ENCODE measurements at regions not wholly inside any gene's neighbourhood (a gene's known extent, or its start where the extent isn't known, plus 50 kb on each side); places are given as distances from the start of the nearest gene placed in this dataset.
"Not testable (repeated sequence)": the region's sequence is repeated elsewhere in the genome, so short reads cannot be mapped to it uniquely, and the experiment has no call there.

- DNase-seq, result no peak
- in situ Hi-C loops (cut with HindIII; ENCODE audit: low pct_ligation_motif_present, low pct_unique_long_range_greater_than_20kb, low sequenced_read_pairs), result no loop called here
These were observed 664.7 kb upstream of the FBXO33 start for GRCh38 chr14:40096968-40097367.

DNA sequence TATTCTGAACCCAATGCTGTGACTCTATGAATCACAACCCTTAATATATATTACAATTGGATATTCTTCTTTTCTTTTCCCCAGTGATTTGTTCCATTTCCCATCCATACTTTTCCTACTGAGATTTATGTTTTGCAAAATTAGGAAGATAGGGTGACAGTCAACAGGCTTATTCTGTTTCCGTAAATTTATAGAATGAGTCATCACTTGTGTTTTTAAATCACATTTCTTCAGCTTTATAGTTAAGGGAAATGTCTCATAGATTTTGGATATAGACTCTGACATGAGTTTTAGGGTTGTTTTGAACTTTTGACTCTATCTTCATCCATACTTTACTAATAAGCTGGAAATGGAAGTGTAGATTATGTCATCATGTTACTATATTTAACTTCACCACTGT lies 661.6 kb upstream of the FBXO33 start:
- no peak for DNase-seq
- in situ Hi-C loops (cut with HindIII; ENCODE audit: low pct_ligation_motif_present, low pct_unique_long_range_greater_than_20kb, low sequenced_read_pairs), result no loop called here

GRCh38 chr14:40074169-40074568 lies 641.9 kb upstream of the FBXO33 start:
- no peak for DNase-seq
- in situ Hi-C loops (cut with HindIII; ENCODE audit: low pct_ligation_motif_present, low pct_unique_long_range_greater_than_20kb, low sequenced_read_pairs), result no loop called here

DNA sequence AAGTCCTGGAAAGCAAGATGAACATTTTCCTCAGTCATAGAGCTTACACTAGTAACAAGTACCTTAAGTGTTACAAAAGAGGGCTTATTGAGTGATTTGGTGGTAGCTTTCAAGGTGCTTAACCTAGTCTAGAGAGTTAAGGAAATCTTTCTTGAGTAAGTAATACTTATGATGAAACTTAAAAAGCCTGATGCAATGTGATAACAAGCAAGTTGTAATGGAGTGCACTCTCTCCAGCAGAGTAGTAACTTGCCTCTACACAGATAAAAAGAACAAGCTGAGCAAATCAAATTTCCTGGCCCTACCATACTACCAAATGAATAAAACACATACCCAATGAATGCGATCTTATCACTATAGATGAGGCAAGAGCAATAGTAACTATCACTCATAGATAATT lies 639.9 kb upstream of the FBXO33 start:
- no peak for DNase-seq

DNA sequence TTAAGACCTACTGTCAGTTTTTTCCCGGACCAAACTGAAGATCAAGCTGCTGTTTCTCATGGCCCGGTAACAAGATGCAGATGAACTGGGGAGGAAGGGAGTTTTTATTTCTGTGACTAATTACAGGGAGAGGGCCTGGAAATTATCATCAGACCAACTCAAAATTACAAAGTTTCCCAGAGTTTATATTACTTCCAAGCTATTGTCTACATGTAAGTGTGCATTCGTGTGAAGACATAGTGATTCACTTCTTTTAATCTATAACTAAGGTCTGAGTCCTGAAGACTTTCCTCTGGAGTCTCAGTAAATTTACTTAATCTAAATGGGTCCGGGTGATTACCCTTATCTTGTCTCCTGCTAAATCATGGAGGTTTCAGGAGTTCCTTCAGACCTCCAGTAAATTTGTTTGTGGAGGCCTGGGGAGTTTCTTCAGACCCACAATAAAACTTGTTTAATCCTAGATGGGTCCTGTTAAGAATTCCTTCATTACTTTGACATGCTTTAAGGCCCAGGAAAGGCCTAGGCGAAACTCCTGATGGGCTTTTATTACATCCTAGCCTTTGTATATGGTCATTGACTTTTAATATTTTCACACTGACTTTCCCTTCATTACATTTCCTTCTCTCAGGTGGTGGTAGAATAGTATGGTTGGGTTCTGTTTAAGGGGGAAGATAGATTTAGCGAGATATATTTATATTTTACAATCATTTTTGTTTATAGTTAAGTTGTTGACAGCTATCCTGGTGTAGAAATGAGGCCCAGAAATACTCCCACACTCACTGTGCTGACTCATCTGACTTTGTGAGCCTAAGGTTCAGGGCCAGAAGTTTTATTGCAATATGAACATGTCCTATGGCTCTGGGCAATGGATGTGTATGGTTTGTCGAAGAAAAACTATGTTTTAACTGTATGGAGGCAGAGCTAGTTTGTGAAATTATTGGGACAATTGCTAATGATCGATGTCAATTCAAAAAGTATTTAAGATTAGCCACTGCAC lies 627.0 kb upstream of the FBXO33 start:
- in situ Hi-C loops (cut with HindIII; ENCODE audit: low pct_ligation_motif_present, low pct_unique_long_range_greater_than_20kb, low sequenced_read_pairs), result no loop called here
- DNase-seq, result peak; percentile 3

More for the DNA sequence above, 639.9 kb upstream of the FBXO33 start:
- in situ Hi-C loops (cut with HindIII; ENCODE audit: low pct_ligation_motif_present, low pct_unique_long_range_greater_than_20kb, low sequenced_read_pairs), result no loop called here

DNA sequence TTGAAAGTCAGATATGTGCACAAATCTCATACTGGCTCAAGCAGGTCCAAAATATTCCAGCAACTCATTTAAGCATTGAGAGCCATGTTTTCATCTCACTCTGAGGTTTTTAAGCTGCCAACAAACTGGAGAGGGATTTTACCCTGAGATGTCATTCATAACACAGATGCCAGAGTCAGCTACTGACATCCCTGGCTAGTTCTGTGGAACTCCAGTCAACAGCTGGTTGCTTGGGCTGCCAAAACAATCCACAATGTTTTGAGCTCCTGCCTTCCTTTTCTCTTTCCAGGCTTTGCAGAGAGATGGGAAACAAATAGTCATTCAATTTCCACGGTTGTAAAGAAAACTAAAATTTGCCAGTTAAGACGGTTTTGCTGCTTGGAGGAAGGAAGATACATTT lies 621.2 kb upstream of the FBXO33 start:
- in situ Hi-C loops (cut with HindIII; ENCODE audit: low pct_ligation_motif_present, low pct_unique_long_range_greater_than_20kb, low sequenced_read_pairs), result no loop called here

DNA sequence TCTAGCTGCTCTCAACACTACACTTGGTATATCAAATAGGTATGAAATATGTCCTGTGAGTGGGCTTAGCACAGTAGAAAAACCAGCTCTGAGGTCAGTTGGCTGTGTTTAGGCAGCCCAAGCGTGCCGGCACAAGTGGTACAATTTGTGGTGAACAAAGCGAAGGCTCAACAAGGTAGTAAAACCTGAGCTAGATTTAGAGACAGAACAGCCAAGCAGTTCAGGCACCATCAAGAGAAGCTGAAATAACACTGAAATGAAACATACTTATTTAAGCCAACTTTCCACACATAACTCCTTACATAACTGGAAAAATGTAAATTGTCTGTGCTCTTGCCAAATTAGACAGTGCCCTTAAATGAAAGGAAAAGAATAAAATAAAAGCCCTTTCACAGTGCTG lies 596.8 kb upstream of the FBXO33 start:
- in situ Hi-C loops (cut with HindIII; ENCODE audit: low pct_ligation_motif_present, low pct_unique_long_range_greater_than_20kb, low sequenced_read_pairs), result no loop called here
- DNase-seq, result no peak

More for the DNA sequence above, 621.2 kb upstream of the FBXO33 start:
- no peak for DNase-seq

- no peak for DNase-seq
- in situ Hi-C loops (cut with HindIII; ENCODE audit: low pct_ligation_motif_present, low pct_unique_long_range_greater_than_20kb, low sequenced_read_pairs), result no loop called here
These were observed 592.9 kb upstream of the FBXO33 start for GRCh38 chr14:40025101-40025500.

DNA sequence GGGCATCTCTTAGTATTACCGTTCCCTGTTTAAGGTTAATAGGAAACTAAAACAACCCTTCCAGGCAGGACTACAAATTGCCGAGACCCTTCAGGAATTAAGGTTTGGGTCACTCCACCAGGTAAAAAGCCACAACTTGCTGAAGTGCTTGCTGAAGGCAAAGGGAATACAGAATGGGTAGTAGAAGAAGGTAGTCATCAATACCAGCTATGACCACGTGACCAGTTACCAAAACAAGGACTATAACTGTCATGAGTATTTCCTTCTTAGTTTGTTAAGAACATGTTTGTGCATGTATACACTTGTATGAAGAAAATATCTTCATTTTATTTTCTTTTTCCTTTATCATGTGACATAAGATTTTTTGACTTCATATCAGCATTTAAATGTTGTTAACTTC lies 578.7 kb upstream of the FBXO33 start:
- DNase-seq, result no peak
- in situ Hi-C loops (cut with HindIII; ENCODE audit: low pct_ligation_motif_present, low pct_unique_long_range_greater_than_20kb, low sequenced_read_pairs), result no loop called here

GRCh38 chr14:40009771-40010170 lies 577.5 kb upstream of the FBXO33 start:
- no peak for DNase-seq
- in situ Hi-C loops (cut with HindIII; ENCODE audit: low pct_ligation_motif_present, low pct_unique_long_range_greater_than_20kb, low sequenced_read_pairs), result no loop called here

DNA sequence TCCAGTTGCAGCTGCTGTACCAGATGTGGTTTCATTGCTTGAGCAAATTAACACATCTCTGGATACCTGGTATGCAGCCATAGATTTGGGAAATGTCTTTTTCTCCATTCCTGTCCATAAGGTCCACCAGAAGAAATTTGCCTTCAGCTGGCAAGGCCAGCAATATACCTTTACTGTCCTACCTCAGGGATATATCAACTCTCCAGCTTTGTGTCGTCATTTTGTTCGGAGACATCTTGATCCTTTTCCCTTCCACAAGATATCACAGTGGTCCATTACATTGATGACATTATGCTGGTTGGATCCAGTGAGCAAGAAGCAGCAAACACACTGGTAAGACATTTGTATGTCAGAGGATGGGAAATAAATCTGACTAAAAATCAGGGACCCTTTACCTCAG lies 576.1 kb upstream of the FBXO33 start:
- in situ Hi-C loops (cut with HindIII; ENCODE audit: low pct_ligation_motif_present, low pct_unique_long_range_greater_than_20kb, low sequenced_read_pairs); DNase-seq: not testable (repeated sequence)

- DNase-seq, result peak; percentile 38
These were observed 572.8 kb upstream of the FBXO33 start for GRCh38 chr14:40004871-40005500.

DNA sequence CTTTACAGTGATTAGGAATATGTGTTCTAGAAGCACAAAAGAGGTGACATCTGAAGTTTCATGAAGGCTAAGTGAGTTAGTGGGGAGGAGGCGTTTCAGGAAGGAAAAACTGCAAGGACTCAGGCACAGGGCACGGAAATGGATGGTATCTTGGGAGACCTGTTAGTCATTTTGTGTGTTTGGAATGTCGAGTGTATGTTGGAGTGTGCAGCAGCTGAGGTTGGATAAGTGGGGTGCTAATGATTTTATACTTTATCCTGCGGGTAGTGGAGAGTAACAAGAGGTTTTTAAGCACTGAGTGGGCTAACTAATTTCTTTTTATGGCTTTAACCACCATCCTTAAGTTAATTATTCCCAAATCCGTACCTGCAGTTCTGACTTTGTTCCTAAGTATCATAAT lies 571.5 kb upstream of the FBXO33 start:
- in situ Hi-C loops (cut with HindIII; ENCODE audit: low pct_ligation_motif_present, low pct_unique_long_range_greater_than_20kb, low sequenced_read_pairs), result no loop called here

More at GRCh38 chr14:40004871-40005500, 572.8 kb upstream of the FBXO33 start:
- in situ Hi-C loops (cut with HindIII; ENCODE audit: low pct_ligation_motif_present, low pct_unique_long_range_greater_than_20kb, low sequenced_read_pairs), result no loop called here

GRCh38 chr14:39998854-39999253 lies 566.6 kb upstream of the FBXO33 start:
- in situ Hi-C loops (cut with HindIII; ENCODE audit: low pct_ligation_motif_present, low pct_unique_long_range_greater_than_20kb, low sequenced_read_pairs), result no loop called here

More for the DNA sequence above, 571.5 kb upstream of the FBXO33 start:
- DNase-seq, result no peak

DNA sequence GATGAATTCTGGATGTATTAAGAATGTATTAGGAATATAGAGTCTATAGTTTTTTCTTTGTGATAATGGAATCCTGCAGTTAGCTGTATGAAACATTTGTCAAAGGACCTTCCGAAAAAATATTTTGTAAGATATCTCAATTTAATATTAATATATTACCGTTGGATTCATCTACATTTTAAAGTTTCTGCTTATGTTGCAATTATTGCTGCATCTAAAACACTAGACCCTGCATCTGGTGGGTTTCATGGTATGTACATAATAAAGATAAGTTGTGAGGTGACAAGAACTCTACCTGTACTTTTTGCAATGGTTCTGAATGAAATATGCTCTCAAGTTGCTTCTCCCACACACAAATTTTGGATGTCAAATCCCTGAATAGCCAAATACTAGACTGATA lies 565.9 kb upstream of the FBXO33 start:
- DNase-seq, result no peak
- in situ Hi-C loops (cut with HindIII; ENCODE audit: low pct_ligation_motif_present, low pct_unique_long_range_greater_than_20kb, low sequenced_read_pairs), result no loop called here

More at GRCh38 chr14:39998854-39999253, 566.6 kb upstream of the FBXO33 start:
- no peak for DNase-seq

DNA sequence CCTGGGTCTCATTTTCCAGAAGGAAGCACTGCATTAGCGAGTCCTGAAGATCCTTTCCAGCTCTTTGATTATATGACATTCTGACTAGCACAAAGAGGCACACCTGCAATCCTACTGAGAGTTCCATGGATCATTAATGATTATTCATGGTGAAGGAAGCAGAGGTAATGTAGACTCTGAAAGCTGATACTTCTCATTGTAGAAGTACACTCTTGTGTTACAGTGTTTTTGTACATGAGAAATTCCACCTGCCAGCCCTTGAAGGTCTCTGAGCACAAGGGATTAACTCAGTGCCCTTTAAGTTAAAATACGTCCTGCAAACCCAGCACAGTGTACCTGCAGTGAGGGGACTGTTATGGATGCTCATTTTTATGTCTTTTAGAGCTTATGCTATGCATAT lies 558.8 kb upstream of the FBXO33 start:
- in situ Hi-C loops (cut with HindIII; ENCODE audit: low pct_ligation_motif_present, low pct_unique_long_range_greater_than_20kb, low sequenced_read_pairs), result no loop called here
- no peak for DNase-seq

- in situ Hi-C loops (cut with HindIII; ENCODE audit: low pct_ligation_motif_present, low pct_unique_long_range_greater_than_20kb, low sequenced_read_pairs), result no loop called here
- DNase-seq, result peak; percentile 55
These were observed 556.7 kb upstream of the FBXO33 start for GRCh38 chr14:39988939-39989338.

GRCh38 chr14:39984323-39984722 lies 552.1 kb upstream of the FBXO33 start:
- DNase-seq, result no peak
- in situ Hi-C loops (cut with HindIII; ENCODE audit: low pct_ligation_motif_present, low pct_unique_long_range_greater_than_20kb, low sequenced_read_pairs), result no loop called here

DNA sequence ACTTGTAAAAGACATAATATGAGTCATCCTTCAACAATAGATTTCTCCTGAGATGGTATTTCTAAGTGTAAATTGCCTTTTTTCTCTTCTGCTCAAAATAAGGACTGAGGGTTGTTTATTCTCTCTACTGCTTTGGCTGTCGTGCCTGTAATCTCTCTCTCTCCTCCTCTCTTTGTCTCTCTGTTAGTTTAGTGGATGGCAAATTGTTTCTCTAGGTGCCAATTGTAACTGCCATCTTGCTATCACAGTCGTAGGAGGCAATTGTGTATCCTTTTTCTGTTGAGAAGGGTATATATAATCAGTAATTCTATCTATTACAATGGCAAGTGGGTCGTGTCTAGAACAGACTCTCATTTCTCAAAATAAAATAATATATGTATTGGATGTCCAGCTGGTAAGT lies 545.0 kb upstream of the FBXO33 start:
- DNase-seq, result no peak
- in situ Hi-C loops (cut with HindIII; ENCODE audit: low pct_ligation_motif_present, low pct_unique_long_range_greater_than_20kb, low sequenced_read_pairs), result no loop called here

- in situ Hi-C loops (cut with HindIII; ENCODE audit: low pct_ligation_motif_present, low pct_unique_long_range_greater_than_20kb, low sequenced_read_pairs), result no loop called here
- peak; percentile 87 for DNase-seq
These were observed 541.8 kb upstream of the FBXO33 start for GRCh38 chr14:39974036-39974435.

Measured in ACHN (cell line).